HUES48 (cell line): ENCODE measurements at regions not wholly inside any gene's neighbourhood (a gene's known extent, or its start where the extent isn't known, plus 50 kb on each side); places are given as distances from the start of the nearest gene placed in this dataset.

ENCODE experiments used
- H3K27ac ChIP-seq: one replicate; pipeline ENCODE4 v1.7.0; 2013; ENCODE audit warnings: low read depth, low read length, inconsistent platforms
- H3K27me3 ChIP-seq: 2 replicates; pipeline ENCODE4 v1.6.1; 2013; ENCODE audit warnings: mild to moderate bottlenecking, low read length; ENCODE audit not compliant: control insufficient read depth, insufficient read depth
- H3K36me3 ChIP-seq: 2 replicates; pipeline ENCODE4 v1.6.1; 2013; ENCODE audit warnings: low read length; ENCODE audit not compliant: control insufficient read depth, insufficient read depth
- H3K4me1 ChIP-seq: 2 replicates; pipeline ENCODE4 v1.6.1; 2013; ENCODE audit warnings: mild to moderate bottlenecking, low read length; ENCODE audit not compliant: control insufficient read depth, insufficient read depth
- H3K4me3 ChIP-seq: 2 replicates; pipeline ENCODE4 v1.5.1; 2013; ENCODE audit warnings: mild to moderate bottlenecking, low read depth, low read length
- H3K9ac ChIP-seq: 2 replicates; pipeline ENCODE4 v1.6.1; 2013; ENCODE audit warnings: mild to moderate bottlenecking, low read depth, low read length, moderate library complexity
- H3K9me3 ChIP-seq: 2 replicates; pipeline ENCODE4 v1.6.1; 2013; ENCODE audit warnings: low read length; ENCODE audit not compliant: control insufficient read depth, insufficient read depth

- Histone ChIP-seq H3K9ac (no peak overlapping the region), H3K36me3 (no peaks in the 10 kb centered on the region), H3K4me1 (no peaks in the 10 kb centered on the region; the same call in 1 of the 2 replicates)
Observed at GRCh38 chr6:141580131-141580530, 552.6 kb upstream of the GJE1 start.

GRCh38 chr6:141576751-141577150 is 556.0 kb upstream of the GJE1 start:
- H3K36me3 ChIP-seq: no peaks in the 10 kb centered on the region
- no peaks in the 10 kb centered on the region; the same call in 1 of the 2 replicates for H3K9me3 ChIP-seq
- no peak overlapping the region for H3K27ac ChIP-seq
- no peaks in the 10 kb centered on the region; the same call in 1 of the 2 replicates for H3K4me1 ChIP-seq
- H3K27me3 ChIP-seq: no peaks in the 10 kb centered on the region
- no peak overlapping the region for H3K9ac ChIP-seq
- no peak overlapping the region for H3K4me3 ChIP-seq

More at GRCh38 chr6:141580131-141580530, 552.6 kb upstream of the GJE1 start:
- Histone ChIP-seq H3K4me3 (no peak overlapping the region), H3K9me3 (no peaks in the 10 kb centered on the region), H3K27me3 (no peaks in the 10 kb centered on the region), H3K27ac (no peak overlapping the region)

- peak overlapping the region; percentile 28; the same call in 1 of the 2 replicates for H3K9ac ChIP-seq
- peak overlapping the region; percentile 63 for H3K27ac ChIP-seq
- H3K4me3 ChIP-seq: no peak overlapping the region
Observed at GRCh38 chr6:141562851-141563763, 569.6 kb upstream of the GJE1 start.

GRCh38 chr6:141562186-141562811 is 570.4 kb upstream of the GJE1 start:
- no peak overlapping the region; the same call in 1 of the 2 replicates for H3K4me3 ChIP-seq
- H3K36me3 ChIP-seq: no peaks in the 10 kb centered on the region
- H3K9ac ChIP-seq: peak overlapping the region; percentile 28; the same call in 1 of the 2 replicates
- peak overlapping the region; percentile 63 for H3K27ac ChIP-seq
- H3K27me3 ChIP-seq: no peaks in the 10 kb centered on the region
- peaks cover 18% of the 10 kb centered on the region for H3K4me1 ChIP-seq
- no peaks in the 10 kb centered on the region for H3K9me3 ChIP-seq

More at GRCh38 chr6:141562851-141563763, 569.6 kb upstream of the GJE1 start:
- Histone ChIP-seq H3K36me3 (no peaks in the 10 kb centered on the region), H3K9me3 (no peaks in the 10 kb centered on the region), H3K4me1 (peaks cover 18% of the 10 kb centered on the region), H3K27me3 (no peaks in the 10 kb centered on the region)

GRCh38 chr6:141561154-141561553 is 571.6 kb upstream of the GJE1 start:
- no peak overlapping the region for H3K4me3 ChIP-seq
- no peak overlapping the region for H3K9ac ChIP-seq
- H3K27ac ChIP-seq: no peak overlapping the region
- H3K4me1 ChIP-seq: peaks cover 18% of the 10 kb centered on the region
- no peaks in the 10 kb centered on the region for H3K36me3 ChIP-seq
- H3K27me3 ChIP-seq: no peaks in the 10 kb centered on the region
- H3K9me3 ChIP-seq: no peaks in the 10 kb centered on the region

- no peaks in the 10 kb centered on the region for H3K4me1 ChIP-seq
- no peak overlapping the region for H3K9ac ChIP-seq
- no peaks in the 10 kb centered on the region for H3K27me3 ChIP-seq
- no peak overlapping the region for H3K27ac ChIP-seq
- no peak overlapping the region for H3K4me3 ChIP-seq
- peaks cover 4% of the 10 kb centered on the region for H3K9me3 ChIP-seq
- no peaks in the 10 kb centered on the region for H3K36me3 ChIP-seq
Observed at GRCh38 chr6:141552463-141552862, 580.3 kb upstream of the GJE1 start.

GRCh38 chr6:141552031-141552430 is 580.7 kb upstream of the GJE1 start:
- H3K4me3 ChIP-seq: no peak overlapping the region
- H3K36me3 ChIP-seq: no peaks in the 10 kb centered on the region
- H3K9me3 ChIP-seq: peaks cover 6% of the 10 kb centered on the region
- no peak overlapping the region for H3K27ac ChIP-seq
- H3K27me3 ChIP-seq: no peaks in the 10 kb centered on the region
- H3K9ac ChIP-seq: no peak overlapping the region
- H3K4me1 ChIP-seq: no peaks in the 10 kb centered on the region

GRCh38 chr6:141551318-141551717 is 581.4 kb upstream of the GJE1 start:
- Histone ChIP-seq H3K9ac (no peak overlapping the region), H3K27ac (no peak overlapping the region), H3K4me3 (no peak overlapping the region), H3K9me3 (peaks cover 9% of the 10 kb centered on the region), H3K4me1 (no peaks in the 10 kb centered on the region), H3K36me3 (no peaks in the 10 kb centered on the region), H3K27me3 (no peaks in the 10 kb centered on the region)

- H3K27ac ChIP-seq: no peak overlapping the region
- H3K36me3 ChIP-seq: no peaks in the 10 kb centered on the region
- peaks cover 9% of the 10 kb centered on the region for H3K9me3 ChIP-seq
- H3K4me1 ChIP-seq: no peaks in the 10 kb centered on the region
- H3K27me3 ChIP-seq: no peaks in the 10 kb centered on the region
- no peak overlapping the region for H3K4me3 ChIP-seq
- no peak overlapping the region for H3K9ac ChIP-seq
Observed at GRCh38 chr6:141550471-141550870, 582.3 kb upstream of the GJE1 start.

- peaks cover 9% of the 10 kb centered on the region for H3K9me3 ChIP-seq
- H3K36me3 ChIP-seq: no peaks in the 10 kb centered on the region
- H3K4me3 ChIP-seq: no peak overlapping the region
- H3K4me1 ChIP-seq: no peaks in the 10 kb centered on the region
- H3K27ac ChIP-seq: no peak overlapping the region
- no peaks in the 10 kb centered on the region for H3K27me3 ChIP-seq
- H3K9ac ChIP-seq: no peak overlapping the region
Observed at GRCh38 chr6:141548966-141549365, 583.8 kb upstream of the GJE1 start.
